LHCN-M2 (cell line): ENCODE measurements at regions not wholly inside any gene's neighbourhood (a gene's known extent, or its start where the extent isn't known, plus 50 kb on each side); places are given as distances from the start of the nearest gene placed in this dataset.

Experiments used
- DNase-seq: peaks from one replicate; pipeline ENCODE4 v3.0.0-alpha.2; 2012; ENCODE audit warnings: low read depth

DNA sequence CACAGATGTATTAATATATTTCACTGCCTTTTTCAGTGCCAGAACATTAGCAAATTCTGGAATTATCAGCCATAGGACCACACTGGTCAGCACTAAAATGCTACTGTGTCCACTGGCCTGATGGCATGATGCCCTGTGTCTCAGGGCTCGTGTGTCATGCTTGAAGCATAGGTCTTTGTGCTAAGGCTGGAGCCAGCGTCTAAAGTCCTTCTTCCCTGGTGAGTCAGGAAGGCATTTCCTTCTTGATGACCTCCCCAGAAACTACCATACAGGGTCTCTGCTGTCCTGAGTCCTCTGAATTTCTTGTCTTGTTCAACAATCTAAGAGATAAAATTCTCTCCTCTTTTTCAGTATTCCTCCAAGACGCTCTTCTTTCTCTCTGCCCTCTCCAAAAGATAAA, 489.9 kb downstream of the PSAT1 start:
- peak; percentile 42 for DNase-seq

DNA sequence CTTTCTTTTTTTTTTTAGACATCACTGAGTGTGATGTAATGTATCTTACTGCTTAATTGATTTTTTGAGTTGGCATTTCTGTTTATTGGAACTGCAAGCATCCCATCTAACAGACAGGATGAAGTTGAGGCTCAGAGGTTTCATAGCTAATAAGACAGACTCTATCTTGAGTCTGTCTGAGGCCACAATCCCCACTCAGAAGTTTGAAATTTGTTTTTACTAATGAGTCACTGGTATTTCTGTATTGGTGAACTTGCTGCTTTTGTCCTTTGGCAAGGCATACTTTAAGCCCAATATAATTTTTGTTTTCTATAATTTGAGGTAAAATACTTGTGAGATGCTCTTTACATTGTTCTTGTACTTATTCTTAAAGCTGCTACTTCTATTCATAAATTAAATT, 491.2 kb downstream of the PSAT1 start:
- peak; percentile 41 for DNase-seq

DNA sequence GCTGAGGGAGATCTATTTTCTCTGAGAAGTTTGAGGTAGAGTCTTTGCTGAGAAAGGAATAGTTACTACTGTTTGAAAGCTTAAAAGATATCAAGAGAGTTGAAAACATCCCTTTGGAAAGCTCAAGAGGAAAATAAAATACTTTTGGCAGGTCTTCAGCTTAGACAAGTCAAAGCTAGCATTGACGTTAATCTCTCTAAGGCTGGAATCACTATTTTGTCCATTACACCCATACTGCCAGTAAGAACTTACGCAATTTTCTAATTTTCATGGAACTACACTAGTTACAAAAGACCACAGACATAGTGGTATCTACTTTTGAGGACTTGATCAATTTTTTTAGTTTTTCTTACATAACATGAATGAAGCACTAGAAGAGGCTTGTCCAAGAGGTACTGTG, 494.9 kb downstream of the PSAT1 start:
- DNase-seq: no peak

DNA sequence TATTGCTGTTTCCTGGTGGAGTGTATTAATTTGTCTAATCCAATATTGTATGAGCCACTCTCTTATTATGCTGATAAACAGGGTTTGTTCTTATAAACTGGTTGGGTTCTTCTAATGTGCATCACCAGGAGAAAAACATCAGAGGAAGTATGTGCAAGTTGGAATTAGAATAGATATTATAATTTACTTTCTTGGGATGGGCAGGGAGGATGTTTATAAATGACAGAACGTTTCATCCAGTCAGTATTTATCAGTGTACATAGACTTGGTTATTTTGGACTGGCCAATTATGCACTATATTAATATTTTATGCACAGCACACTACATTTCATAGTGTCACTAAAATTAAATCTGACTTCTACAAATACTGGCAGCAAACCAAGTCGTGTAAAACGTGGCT, 495.8 kb downstream of the PSAT1 start:
- DNase-seq: no peak

DNA sequence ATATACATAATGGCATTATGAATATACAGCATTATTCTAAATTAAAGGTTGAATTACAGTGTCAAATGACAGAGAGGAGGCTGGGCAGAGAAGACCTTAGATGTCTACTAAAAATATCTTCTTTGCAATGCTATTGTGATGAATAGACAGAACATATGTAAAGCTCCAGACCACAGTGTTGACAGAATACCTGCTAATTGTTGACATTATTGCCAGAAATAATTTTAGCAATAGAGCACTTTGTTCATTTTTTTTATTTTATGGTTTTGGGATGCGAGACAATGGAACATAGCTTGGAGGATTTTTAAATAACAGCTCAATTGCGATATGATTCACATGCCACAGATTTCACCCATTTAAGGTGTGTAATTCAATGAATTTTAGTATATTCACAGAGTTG, 508.8 kb downstream of the PSAT1 start:
- DNase-seq: no peak

DNA sequence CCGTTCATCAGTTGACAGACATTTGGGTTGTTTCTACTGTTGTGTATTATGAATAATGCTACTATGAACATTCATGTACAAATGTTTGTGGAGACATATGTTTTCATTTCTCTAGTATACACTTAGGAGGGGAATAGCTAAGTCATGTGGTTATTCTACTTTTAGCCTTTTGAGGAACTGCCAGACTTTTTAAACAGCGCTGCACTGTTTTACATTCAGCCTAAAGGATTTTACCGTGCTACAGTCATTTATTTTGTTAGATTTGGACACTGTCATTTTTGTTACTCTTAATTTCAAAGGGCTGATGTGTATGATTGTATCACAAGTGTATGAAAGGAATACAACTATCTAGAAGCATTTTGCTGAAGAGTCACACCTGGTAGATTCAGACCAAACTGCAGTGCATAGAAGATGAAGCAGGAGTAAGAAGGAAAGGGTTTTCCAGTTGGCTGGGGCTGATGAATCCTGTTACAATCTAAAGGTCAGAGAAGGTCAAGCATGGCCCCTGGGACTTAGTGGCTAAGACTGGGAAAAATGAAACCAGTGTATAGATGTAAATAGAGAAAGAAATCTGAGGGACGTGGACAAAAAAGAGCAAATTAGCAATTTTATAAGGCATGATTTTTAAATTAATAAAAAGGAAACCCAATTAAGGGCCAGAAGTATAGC, 509.7 kb downstream of the PSAT1 start:
- DNase-seq: peak; percentile 48

DNA sequence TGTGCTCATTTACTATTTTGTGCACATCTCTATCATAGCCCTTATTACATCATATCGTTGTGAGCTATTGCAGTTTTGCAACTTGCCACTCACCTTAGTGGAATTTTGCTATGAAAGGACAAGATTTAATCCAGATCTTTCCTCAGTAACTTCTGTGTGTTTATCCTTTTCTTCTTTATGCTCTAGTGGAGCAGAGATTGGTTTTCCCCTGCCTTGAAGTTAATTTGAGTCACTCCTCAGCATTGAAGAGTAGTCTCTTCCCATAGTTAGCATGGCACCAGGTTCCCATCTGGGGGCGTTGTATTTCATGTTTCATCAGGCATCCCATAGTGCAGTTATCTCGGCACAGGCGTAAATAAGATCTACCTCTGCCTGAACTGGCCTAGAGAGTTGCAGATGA, 510.4 kb downstream of the PSAT1 start:
- DNase-seq: no peak

DNA sequence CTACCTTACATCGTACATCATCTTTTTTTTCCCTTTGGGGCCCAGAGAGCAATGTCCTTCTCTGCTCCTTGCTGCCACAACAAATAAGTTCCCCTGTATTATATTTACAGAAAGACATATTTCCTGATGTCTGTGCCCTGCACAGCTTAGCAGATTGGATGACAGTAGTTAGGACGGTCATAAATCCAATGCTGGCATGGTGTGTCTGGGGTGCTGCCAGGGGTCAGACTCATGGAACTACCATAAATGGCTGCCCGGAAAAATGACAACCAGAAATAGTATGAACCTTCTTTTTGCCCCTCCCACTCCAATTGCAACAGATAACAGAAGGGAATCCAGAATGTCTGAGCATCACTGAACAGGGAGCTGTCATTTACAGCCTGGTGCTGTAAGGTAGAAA, 511.1 kb downstream of the PSAT1 start:
- no peak for DNase-seq

DNA sequence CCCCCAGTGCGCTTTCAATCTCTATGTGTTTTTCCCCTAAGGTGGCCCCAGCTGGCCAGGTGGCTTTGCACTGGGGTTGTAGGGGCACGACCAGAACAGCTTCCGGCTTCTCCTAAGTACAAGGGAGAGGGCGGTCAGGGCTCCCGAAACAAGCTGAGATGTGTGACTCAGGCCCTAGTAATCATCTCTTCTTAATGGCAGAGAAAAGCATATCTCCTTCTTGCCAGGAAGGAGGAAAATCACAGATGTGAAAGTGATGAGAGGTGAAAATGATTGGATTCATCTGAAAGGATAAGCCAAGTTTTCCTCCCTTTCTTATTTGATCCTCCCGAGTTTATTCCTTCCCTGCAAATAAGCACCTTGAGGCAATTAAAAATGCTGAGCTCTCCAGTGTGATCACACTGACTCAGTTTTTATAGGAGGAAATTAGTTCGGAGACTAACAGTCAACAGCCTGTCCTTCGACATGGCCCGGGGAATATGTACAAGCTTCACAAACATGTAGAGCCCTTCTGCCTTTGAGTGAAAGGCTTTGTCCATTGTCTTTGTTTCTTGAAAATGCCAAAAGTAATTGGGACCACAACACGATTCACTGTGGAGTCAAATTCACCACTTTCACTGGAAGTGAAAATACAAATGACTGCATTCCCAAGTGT, 514.8 kb downstream of the PSAT1 start:
- peak; percentile 47 for DNase-seq

DNA sequence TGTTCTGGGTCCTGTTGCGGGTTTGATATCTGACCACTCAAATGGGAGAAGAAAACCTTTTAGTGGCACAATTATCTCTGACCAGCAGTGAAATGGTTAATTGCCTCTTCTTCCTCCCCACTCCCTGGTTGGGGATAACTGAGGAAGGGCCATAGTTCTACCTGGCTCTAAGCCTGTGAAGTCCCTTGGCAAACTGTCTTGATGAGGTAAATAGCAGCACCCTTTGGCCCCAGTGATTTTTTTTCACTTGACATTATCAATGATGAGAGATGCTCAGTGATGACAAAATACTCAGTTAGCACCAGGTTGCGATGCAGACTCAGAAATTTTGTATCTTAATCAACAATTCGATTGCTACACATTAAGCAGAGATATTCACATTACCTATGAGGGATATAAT, 515.7 kb downstream of the PSAT1 start:
- DNase-seq: no peak

DNA sequence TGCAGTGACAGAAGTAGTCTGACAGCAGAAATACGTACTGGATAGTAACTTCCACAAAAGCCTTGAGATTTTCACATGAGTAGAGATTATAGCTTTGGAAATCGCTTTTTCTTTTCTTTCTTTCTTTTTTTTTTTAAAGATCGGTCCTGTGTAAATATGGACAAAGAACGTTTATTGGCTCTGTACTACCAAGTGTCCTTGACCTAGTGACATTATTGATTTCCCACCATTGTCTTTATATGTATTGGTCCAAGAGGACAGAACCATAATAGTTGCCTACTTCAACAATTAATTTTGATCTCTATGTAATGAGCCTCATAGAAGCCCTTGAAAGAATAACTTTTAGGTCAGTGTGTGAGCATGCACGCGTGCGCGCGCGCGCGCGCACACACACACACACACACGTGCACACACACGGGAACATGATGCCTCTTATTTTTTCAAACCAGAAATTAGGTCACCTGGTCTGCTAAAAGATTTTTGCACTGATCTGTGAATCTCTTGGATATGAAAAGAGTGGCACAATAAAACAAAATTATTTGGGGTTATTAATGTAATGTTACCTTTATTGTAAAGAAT, 516.8 kb downstream of the PSAT1 start:
- DNase-seq: no peak

DNA sequence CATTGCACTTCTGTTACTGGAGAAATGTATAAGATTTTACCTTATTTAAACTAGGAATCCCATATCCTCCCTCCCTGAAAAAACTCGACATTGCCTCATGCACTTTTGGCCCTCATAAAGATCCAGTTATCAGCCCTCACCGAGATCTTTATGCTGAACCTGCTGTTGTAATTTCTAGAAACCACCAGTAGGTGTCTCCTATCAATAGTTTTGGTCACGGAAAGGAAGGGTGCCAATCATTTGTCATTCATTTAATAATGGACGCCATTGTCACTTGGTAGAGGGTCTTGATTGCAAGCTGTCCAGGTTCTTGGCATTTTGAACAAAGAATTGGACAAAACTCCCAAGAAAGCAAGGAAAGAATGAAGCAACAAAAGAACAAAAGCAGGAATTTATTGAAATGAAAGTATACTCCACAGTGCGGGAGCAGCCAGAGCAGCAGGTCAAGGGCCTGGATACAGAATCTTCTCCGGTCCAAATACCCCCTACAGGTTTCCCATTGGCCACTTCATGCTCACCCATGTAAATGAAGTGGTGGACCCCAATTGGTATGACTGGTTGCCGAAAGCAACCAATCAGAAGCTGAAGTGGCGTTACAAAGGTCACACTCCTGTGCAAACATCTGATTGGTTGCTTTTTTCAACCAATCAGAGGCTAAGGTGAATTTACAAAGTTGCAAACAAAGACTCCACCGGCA, 524.3 kb downstream of the PSAT1 start:
- peak; percentile 52 for DNase-seq

DNA sequence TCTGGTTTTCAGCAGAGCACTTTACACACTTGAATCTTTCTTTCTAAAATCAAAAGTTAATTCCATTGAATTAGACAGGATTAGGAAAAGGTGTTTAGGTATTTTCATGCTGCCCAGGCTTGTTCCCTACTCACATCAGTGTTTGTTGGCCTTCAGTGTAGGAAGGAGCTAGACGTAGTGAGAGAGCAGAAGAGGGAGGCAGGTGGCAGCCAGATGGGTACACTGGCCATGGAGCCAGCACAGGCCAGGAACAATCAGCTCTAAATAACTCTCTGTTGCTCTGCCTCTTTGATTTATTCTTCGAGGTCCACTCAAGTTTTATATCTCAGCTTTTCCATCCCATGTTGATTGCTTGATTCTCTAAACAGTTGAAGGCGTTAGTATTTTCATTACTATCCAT, 529.6 kb downstream of the PSAT1 start:
- DNase-seq: no peak

DNA sequence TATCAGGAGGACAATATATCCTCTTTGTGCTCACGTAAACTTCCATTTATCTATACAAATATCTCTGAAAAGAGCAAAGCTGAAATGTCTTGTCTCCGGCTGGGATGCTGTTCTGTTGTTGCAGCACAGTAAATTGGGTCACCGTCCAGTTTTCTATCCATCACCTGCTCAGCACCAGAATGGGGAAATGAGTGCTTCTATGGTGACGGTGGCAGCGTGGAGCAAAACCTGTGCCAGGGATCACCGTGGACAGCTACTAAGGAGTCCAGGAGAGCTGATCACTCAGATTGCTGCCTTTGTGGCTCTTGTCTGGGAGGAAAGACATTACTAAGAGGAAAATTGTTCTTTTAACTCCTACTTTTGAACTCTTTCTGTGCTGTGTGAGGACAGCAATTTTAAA, 531.6 kb downstream of the PSAT1 start:
- no peak for DNase-seq

DNA sequence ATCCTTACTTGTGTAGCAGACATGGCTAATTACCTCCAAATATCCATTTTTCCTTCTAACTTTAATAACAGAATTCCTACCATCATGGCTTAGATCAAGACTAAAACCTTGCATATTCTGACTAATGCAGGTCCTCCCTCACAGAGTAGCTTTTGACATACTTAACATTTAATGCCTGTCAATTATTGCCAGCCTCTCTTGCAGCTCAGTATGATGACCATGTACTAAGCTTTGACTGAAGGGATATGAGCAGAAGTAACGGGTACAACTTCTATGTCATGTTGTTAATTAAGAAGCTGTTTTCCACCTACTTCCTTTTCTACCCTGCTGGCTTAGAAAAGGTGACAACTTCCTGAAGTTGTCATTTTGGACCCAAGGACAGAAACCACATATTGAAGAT, 533.4 kb downstream of the PSAT1 start:
- DNase-seq: no peak

DNA sequence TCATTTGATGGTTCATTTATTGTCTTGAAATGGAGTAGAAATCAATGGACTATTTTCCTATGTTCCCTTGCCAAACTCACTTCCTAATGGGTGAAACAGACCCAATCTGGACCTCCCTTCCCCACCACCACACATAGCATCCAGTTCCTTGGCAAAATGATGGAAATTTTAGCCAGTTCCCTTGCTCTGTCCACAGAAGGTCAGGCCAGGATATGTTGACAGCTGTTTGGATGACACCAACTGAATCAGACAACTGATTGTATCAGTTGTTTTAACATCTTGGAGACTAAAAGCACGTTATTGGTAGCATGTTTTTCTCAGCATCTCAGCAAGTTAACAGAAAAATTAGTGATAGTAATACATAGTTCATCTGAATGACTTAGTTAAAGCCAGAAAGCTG, 534.8 kb downstream of the PSAT1 start:
- DNase-seq: peak; percentile 87

DNA sequence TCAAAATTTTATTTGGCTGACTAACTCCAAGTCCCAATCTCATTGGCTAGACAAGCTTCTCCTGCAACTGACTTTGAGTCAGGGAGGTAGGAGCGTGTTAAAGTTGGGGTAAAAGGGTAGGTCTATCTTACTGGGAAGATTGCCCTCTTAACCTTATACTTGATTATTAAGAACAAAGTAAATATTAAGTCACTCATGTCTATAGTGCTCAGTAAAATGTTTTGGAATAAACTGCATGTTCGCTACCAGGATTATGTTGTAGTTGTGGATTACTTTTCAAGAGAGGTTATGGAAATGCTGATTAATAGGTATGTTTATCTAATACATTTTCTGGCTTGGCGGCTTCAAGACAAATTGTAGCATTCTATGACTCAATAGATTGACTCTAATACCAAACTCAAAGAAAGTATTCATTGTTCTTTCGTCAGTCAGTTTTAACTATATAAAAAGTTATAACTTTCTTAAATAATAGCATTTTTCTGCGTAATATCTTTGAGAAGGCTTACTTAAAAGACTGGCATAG, 539.1 kb downstream of the PSAT1 start:
- no peak for DNase-seq

DNA sequence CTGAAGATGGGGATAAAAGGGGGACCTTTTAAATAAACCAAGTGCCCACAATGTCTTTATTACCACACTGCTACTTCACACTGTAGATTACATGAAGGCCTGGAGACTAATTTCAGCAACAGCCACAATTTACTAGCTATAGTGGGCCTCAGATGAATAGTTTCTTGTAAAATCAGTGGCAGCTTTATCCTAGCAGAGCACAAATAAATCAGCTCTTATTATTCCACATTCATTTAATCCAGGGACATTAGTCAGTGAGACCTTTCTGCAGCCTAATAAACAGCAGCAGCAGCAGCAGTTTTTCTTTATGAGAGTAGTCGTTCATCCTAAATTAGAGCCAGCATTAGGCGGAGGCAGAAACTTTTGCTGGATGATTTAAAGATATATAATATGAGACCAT, 542.3 kb downstream of the PSAT1 start:
- no peak for DNase-seq

DNA sequence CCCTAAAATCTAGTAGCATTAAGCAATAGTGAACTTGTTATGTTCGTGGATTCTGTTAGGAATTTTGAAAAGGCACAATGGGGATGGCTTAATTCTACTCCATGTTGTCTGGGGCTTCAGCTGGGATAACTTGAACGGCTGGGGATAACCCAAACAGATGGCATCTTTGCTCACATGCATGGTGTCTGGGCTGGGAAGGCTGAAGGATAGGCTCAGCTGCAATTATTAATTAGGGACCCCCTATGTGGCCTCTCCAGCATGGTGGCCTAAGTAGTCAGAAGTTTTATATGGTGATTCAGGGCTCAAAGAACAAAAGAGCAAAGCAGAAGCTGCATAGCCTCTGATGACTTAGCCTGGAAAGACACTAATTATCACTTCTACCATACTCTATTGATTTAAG, 551.1 kb downstream of the PSAT1 start:
- DNase-seq: no peak

DNA sequence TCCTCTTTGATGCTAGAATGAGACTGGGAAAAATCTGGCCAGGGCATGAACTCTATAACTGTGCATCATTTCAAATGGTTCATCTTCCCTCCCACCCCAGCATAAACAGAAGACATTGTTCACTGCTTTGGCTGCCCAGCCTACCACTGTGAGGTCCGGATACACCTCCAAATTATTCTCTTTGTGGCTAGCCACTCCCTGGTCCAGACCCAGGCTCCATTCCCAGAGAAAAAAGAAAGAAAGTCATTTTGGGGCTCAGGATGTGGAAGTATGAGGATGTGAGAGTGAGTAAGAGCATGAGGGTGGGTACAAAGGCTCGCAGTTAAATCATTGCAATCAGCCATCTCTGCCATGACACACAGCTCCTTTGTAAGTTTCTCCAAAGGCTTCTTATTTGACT, 559.2 kb downstream of the PSAT1 start:
- no peak for DNase-seq

DNA sequence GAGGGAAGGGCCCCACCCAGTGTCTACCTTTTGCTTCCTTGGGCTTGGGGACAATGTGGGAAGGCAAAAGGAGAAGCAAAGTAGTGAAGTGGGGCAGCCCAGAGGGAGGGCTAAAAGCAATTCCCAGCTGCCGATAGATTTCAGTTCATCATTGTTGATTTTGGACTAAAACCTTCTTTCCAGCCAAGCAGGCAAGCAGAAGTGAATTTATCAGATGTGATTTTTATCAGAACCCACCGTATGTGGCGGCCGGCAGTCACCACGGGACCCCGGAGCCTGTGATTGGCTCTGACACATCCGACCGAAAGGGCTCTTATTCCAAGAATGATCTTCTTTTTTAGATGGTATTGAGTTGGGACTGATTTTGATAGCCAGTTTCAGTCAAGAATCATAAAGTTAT, 559.9 kb downstream of the PSAT1 start:
- no peak for DNase-seq

DNA sequence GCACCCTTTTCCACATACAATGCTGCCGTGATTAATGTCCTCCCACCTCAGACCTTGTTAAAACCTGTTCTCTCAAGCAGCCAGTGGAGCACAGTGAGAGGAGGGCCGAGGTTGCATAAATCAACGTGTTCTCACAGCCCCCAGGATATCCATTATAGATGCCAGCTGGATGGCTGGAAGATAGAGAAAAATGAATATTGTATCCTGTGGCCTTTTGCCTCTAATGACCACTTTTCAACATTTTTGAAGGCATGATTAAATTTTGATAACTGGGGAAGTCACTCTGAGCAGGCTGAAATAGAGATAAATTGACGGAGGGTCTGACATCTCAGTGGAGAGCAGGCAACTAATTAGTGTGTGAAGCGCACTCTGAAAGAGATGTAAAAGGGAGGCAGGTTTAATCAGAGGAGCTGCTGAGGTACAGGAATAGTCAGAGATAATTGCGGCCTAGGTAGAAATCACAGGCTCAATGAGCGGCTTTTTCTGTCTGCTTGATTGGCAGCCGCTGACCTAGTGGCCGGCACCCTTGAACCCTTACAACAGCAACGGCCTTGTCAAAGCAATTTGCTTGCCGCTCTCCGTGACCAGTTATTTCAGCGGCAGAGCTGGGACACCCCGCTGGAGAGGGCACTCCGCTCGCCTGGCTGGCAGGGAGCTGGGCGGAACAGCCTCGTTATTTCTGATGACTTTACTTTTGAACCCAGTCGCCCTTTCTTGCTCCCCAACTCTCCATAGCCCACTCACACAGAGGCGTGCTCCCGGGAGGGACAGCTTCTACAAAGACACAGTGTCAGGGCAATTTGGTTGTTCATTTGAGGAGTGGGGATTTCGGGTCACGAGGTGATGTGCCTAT, 560.7 kb downstream of the PSAT1 start:
- DNase-seq: no peak
